ENCODE measurements at regions not wholly inside any gene's neighbourhood (a gene's known extent, or its start where the extent isn't known, plus 50 kb on each side); places are given as distances from the start of the nearest gene placed in this dataset.

- H3K9ac ChIP-seq (ENCODE audit: insufficient read depth in 1 of 2, low read depth in 2 of 2, low read length in 2 of 2): no peak overlapping the region
- WGBS (ENCODE audit: insufficient coverage, low coverage, missing lambda C conversion rate): under 1% methylated on average over 7 of the region's 7 CpGs
- H3K79me2 ChIP-seq (ENCODE audit: control insufficient read depth, insufficient read depth, low read length): no peaks in the 10 kb centered on the region
- no peak overlapping the region for H3K4me2 ChIP-seq (ENCODE audit: insufficient read depth, low read length)
- no peak for ATAC-seq
- H4K20me1 ChIP-seq (replicated peaks; ENCODE audit: control insufficient read depth, insufficient read depth, low read length): no peaks in the 10 kb centered on the region
- CTCF ChIA-PET (ENCODE audit: low intra/inter-chr PET ratio): no interaction called here
- POLR2A ChIA-PET: no interaction called here
- no peak overlapping the region for H3K4me3 ChIP-seq
- no peaks in the 10 kb centered on the region for H3K9me1 ChIP-seq (ENCODE audit: control insufficient read depth, insufficient read depth, low read length)
- DNase-seq (ENCODE audit: extremely low read depth in 1 of 4, low spot score in 3 of 4): no peak
- H3K27me3 ChIP-seq (ENCODE audit: control insufficient read depth in 2 of 2, insufficient read depth in 2 of 2, low read length in 2 of 2): no peaks in the 10 kb centered on the region
- H3K36me3 ChIP-seq (ENCODE audit: control insufficient read depth, insufficient read depth, low read length): no peaks in the 10 kb centered on the region
- H3K9me3 ChIP-seq (replicated peaks; ENCODE audit: control insufficient read depth, insufficient read depth, low read depth, low read length): no peaks in the 10 kb centered on the region
- H2AFZ ChIP-seq (ENCODE audit: low read depth, low read length): no peak overlapping the region
- no peaks in the 10 kb centered on the region for H3K4me1 ChIP-seq (replicated peaks in 1 of 2; ENCODE audit: control insufficient read depth in 2 of 2, insufficient read depth in 2 of 2, low read length in 2 of 2)
- no TSS peak for BruUV-seq (replicated peaks)
- intact Hi-C loops (cut with micrococcal nuclease): no loop called here
- H3K27ac ChIP-seq (ENCODE audit: extremely low read depth, low read depth, low read length): no peak overlapping the region
- FAIRE-seq: no peak
- in situ Hi-C loops (cut with MboI): no loop called here
- TF ChIP-seq SAFB2 (IDR thresholded peaks at IDR 0.05; ENCODE audit: borderline replicate concordance, low read depth, low read length, severe bottlenecking) (no peak), ZNF699 (CRISPR knock-in tag; IDR thresholded peaks at IDR 0.05; ENCODE audit: insufficient replicate concordance) (no peak), GTF2F1 (IDR thresholded peaks at IDR 0.05; ENCODE audit: low read depth, low read length) (no peak), USF1 (CRISPR knock-in tag; IDR thresholded peaks at IDR 0.05) (no peak), BMI1 (IDR thresholded peaks at IDR 0.05; ENCODE audit: low read length) (no peak), NBN (IDR thresholded peaks at IDR 0.05; ENCODE audit: low read depth) (no peak), ZNF717 (CRISPR knock-in tag; IDR thresholded peaks at IDR 0.05) (no peak), ZNF354B (CRISPR knock-in tag; IDR thresholded peaks at IDR 0.05) (no peak), LCOR (CRISPR knock-in tag; IDR thresholded peaks at IDR 0.05) (no peak), TGIF2 (CRISPR knock-in tag; IDR thresholded peaks at IDR 0.05) (no peak)
- TF ChIP-seq, protein P1, sequence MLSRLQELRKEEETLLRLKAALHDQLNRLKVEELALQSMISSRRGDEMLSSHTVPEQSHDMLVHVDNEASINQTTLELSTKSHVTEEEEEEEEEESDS (CRISPR knock-in tag; IDR thresholded peaks at IDR 0.05): no peak
- TF ChIP-seq, protein P2, sequence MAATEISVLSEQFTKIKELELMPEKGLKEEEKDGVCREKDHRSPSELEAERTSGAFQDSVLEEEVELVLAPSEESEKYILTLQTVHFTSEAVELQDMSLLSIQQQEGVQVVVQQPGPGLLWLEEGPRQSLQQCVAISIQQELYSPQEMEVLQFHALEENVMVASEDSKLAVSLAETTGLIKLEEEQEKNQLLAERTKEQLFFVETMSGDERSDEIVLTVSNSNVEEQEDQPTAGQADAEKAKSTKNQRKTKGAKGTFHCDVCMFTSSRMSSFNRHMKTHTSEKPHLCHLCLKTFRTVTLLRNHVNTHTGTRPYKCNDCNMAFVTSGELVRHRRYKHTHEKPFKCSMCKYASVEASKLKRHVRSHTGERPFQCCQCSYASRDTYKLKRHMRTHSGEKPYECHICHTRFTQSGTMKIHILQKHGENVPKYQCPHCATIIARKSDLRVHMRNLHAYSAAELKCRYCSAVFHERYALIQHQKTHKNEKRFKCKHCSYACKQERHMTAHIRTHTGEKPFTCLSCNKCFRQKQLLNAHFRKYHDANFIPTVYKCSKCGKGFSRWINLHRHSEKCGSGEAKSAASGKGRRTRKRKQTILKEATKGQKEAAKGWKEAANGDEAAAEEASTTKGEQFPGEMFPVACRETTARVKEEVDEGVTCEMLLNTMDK (IDR thresholded peaks at IDR 0.05; ENCODE audit: borderline replicate concordance, insufficient read depth, low read depth, low read length, poor library complexity, severe bottlenecking): no peak
Observed at GRCh38 chr5:88089719-88090390, 178.8 kb downstream of the TMEM161B start.

All from K562 (cell line).